RCC 7860 (cell line): ENCODE measurements at regions not wholly inside any gene's neighbourhood (a gene's known extent, or its start where the extent isn't known, plus 50 kb on each side); places are given as distances from the start of the nearest gene placed in this dataset.

Experiments used
- DNase-seq: peaks from one replicate; pipeline ENCODE4 v3.0.0-alpha.2; 2015; ENCODE audit warnings: low spot score
- FAIRE-seq: peaks from 2 replicates; lab custom pipeline; 2012; peaks lifted over from hg19 to GRCh38; lab: Jason Lieb, UNC

- DNase-seq, result no peak
- no peak for FAIRE-seq
Observed at GRCh38 chr2:75775311-75775823, 64.7 kb upstream of the GCFC2 start.

- FAIRE-seq (no peak), DNase-seq (no peak)
Observed at GRCh38 chr2:75772908-75773630, 62.4 kb upstream of the GCFC2 start.

GRCh38 chr2:75765798-75766197 lies 55.1 kb upstream of the GCFC2 start:
- FAIRE-seq, result no peak
- no peak for DNase-seq

GRCh38 chr2:75764611-75765010 lies 53.9 kb upstream of the GCFC2 start:
- DNase-seq (no peak), FAIRE-seq (no peak)
